ENCODE measurements at regions not wholly inside any gene's neighbourhood (a gene's known extent, or its start where the extent isn't known, plus 50 kb on each side); places are given as distances from the start of the nearest gene placed in this dataset.
A peak's percentile ranks its signal among the peaks of the same experiment; 100 is the strongest.

- DNase-seq: no peak
Observed at GRCh38 chr9:135196474-135196873, 109.0 kb downstream of the OLFM1 start.

GRCh38 chr9:135198144-135198543 lies 110.7 kb downstream of the OLFM1 start:
- DNase-seq: no peak

GRCh38 chr9:135198586-135199285 lies 111.3 kb downstream of the OLFM1 start:
- no peak for DNase-seq

GRCh38 chr9:135199489-135199888 lies 112.0 kb downstream of the OLFM1 start:
- no peak for DNase-seq

GRCh38 chr9:135201711-135202110 lies 114.2 kb downstream of the OLFM1 start:
- no peak for DNase-seq

- DNase-seq: no peak
Observed at GRCh38 chr9:135204177-135204576, 116.7 kb downstream of the OLFM1 start.

- no peak for DNase-seq
Observed at GRCh38 chr9:135209136-135209535, 121.7 kb downstream of the OLFM1 start.

- no peak for DNase-seq
Observed at GRCh38 chr9:135209852-135210251, 122.4 kb downstream of the OLFM1 start.

- no peak for DNase-seq
Observed at GRCh38 chr9:135210676-135211523, 123.4 kb downstream of the OLFM1 start.

GRCh38 chr9:135211524-135211890 lies 124.0 kb downstream of the OLFM1 start:
- DNase-seq: no peak

GRCh38 chr9:135212961-135213360 lies 125.5 kb downstream of the OLFM1 start:
- no peak for DNase-seq

- no peak for DNase-seq
Observed at GRCh38 chr9:135213566-135213965, 126.1 kb downstream of the OLFM1 start.

- DNase-seq: no peak
Observed at GRCh38 chr9:135214054-135214640, 126.7 kb downstream of the OLFM1 start.

- DNase-seq: no peak
Observed at GRCh38 chr9:135214706-135215105, 127.2 kb downstream of the OLFM1 start.

GRCh38 chr9:135215571-135216161 lies 128.2 kb downstream of the OLFM1 start:
- DNase-seq: peak; percentile 70

- no peak for DNase-seq
Observed at GRCh38 chr9:135216236-135216635, 128.8 kb downstream of the OLFM1 start.

GRCh38 chr9:135216791-135217441 lies 129.4 kb downstream of the OLFM1 start:
- no peak for DNase-seq

GRCh38 chr9:135217836-135218235 lies 130.4 kb downstream of the OLFM1 start:
- DNase-seq: no peak

- peak; percentile 55 for DNase-seq
Observed at GRCh38 chr9:135218331-135219225, 131.1 kb downstream of the OLFM1 start.

GRCh38 chr9:135219676-135220600 lies 132.5 kb downstream of the OLFM1 start:
- no peak for DNase-seq

Data from femur (tissue), 1 donor.